GM23338 (cell line): ENCODE measurements at regions not wholly inside any gene's neighbourhood (a gene's known extent, or its start where the extent isn't known, plus 50 kb on each side); places are given as distances from the start of the nearest gene placed in this dataset.

Experiments
- ATAC-seq: fragments of 200-7000 bp; cut with Tn5 transposase; 3 replicates; pipeline ENCODE4 v1.9.1; 2020
- DNase-seq: peaks from one replicate; pipeline ENCODE4 v3.0.0-alpha.2; 2015; ENCODE audit warnings: low spot score
- H2AFZ ChIP-seq: fragments of 200-600 bp; sonication (generic); 2 replicates; pipeline ENCODE4 v1.8.0; 2016; ENCODE audit warnings: antibody characterized with exemption, mild to moderate bottlenecking, moderate library complexity
- H3F3A ChIP-seq: fragments of 200-600 bp; sonication (generic); replicated peaks from 2 replicates; pipeline ENCODE4 v1.8.0; 2017; ENCODE audit warnings: antibody characterized with exemption, mixed run types, low read depth
- H3K27ac ChIP-seq: fragments of 200-600 bp; sonication (generic); 2 replicates; pipeline ENCODE4 v1.6.1; 2016; ENCODE audit warnings: low read depth
- H3K27me3 ChIP-seq: fragments of 200-600 bp; sonication (generic); 2 replicates; pipeline ENCODE4 v1.8.0; 2016; ENCODE audit warnings: mild to moderate bottlenecking, mixed run types, moderate library complexity; ENCODE audit not compliant: insufficient read depth
- H3K36me3 ChIP-seq: fragments of 200-600 bp; sonication (generic); 2 replicates; pipeline ENCODE4 v1.8.0; 2016; ENCODE audit warnings: mild to moderate bottlenecking; ENCODE audit not compliant: insufficient read depth
- H3K4me1 ChIP-seq: fragments of 200-600 bp; sonication (generic); 2 replicates; pipeline ENCODE4 v1.8.0; 2016; ENCODE audit warnings: mild to moderate bottlenecking, moderate library complexity; ENCODE audit not compliant: insufficient read depth
- H3K4me2 ChIP-seq: fragments of 200-600 bp; sonication (generic); 2 replicates; pipeline ENCODE4 v1.7.1; 2017; ENCODE audit warnings: mixed run types
- H3K4me3 ChIP-seq: fragments of 200-600 bp; sonication (generic); 2 replicates; pipeline ENCODE4 v1.6.1; 2016; ENCODE audit warnings: mixed run types
- H3K79me2 ChIP-seq: fragments of 200-600 bp; sonication (generic); replicated peaks from 2 replicates; pipeline ENCODE4 v1.8.0; 2017; ENCODE audit warnings: mild to moderate bottlenecking; ENCODE audit not compliant: insufficient read depth
- H3K9me2 ChIP-seq: fragments of 200-600 bp; sonication (generic); 2 replicates; pipeline ENCODE4 v1.8.0; 2017; ENCODE audit not compliant: insufficient read depth
- H4K20me1 ChIP-seq: fragments of 200-600 bp; sonication (generic); replicated peaks from 2 replicates; pipeline ENCODE4 v1.8.0; 2017; ENCODE audit warnings: mild to moderate bottlenecking; ENCODE audit not compliant: insufficient read depth
- H3K27ac Mint-ChIP-seq: 2 replicates; pipeline ENCODE4 v1.8.0; 2020; ENCODE audit warnings: inconsistent platforms, mild to moderate bottlenecking, moderate library complexity, mixed read lengths
- H3K27me3 Mint-ChIP-seq: 3 replicates; pipeline ENCODE4 v1.8.0; 2022; ENCODE audit warnings: low read depth, mild to moderate bottlenecking, moderate library complexity, mixed read lengths, inconsistent platforms; ENCODE audit not compliant: insufficient read depth, poor library complexity
- H3K36me3 Mint-ChIP-seq: 3 replicates; pipeline ENCODE4 v1.8.0; 2021; ENCODE audit warnings: low read depth, mild to moderate bottlenecking, inconsistent platforms, moderate library complexity, mixed read lengths
- H3K4me1 Mint-ChIP-seq: 3 replicates; pipeline ENCODE4 v1.8.0; 2020; ENCODE audit warnings: mild to moderate bottlenecking, inconsistent platforms, mixed read lengths
- H3K4me3 Mint-ChIP-seq: 3 replicates; pipeline ENCODE4 v1.8.0; 2021; ENCODE audit warnings: moderate library complexity, mild to moderate bottlenecking, inconsistent platforms, mixed read lengths
- H3K9me3 Mint-ChIP-seq: 3 replicates; pipeline ENCODE4 v1.8.0; 2020; ENCODE audit warnings: moderate library complexity, mild to moderate bottlenecking, inconsistent platforms, mixed read lengths
- CTCF ChIP-seq, 2 experiments: fragments of 200-600 bp in 1 of 2; sonication (generic) in 1 of 2; conservative IDR thresholded peaks; 2 replicates each; pipeline versions ENCODE4 v1.5.1 to v1.6.1; 2016 to 2017; ENCODE audit warnings: antibody characterized with exemption in 2 of 2, low read depth in 2 of 2, mild to moderate bottlenecking in 2 of 2, moderate library complexity in 1 of 2
- EZH2phosphoT487 ChIP-seq: fragments of 200-600 bp; sonication (generic); IDR thresholded peaks from one replicate; pipeline ENCODE4 v1.8.1; 2018; ENCODE audit warnings: antibody characterized with exemption; ENCODE audit not compliant: unreplicated experiment
- NANOG ChIP-seq: IDR thresholded peaks from 2 replicates; pipeline ENCODE4 v1.6.1; 2016; ENCODE audit warnings: antibody characterized with exemption, borderline replicate concordance
- POLR2AphosphoS5 ChIP-seq: IDR thresholded peaks from 2 replicates; pipeline ENCODE4 v1.6.1; 2016; ENCODE audit warnings: antibody characterized with exemption, low read depth
- STAT1 ChIP-seq: IDR thresholded peaks from one replicate; pipeline ENCODE4 v1.6.1; 2016; ENCODE audit warnings: antibody characterized with exemption; ENCODE audit not compliant: unreplicated experiment
- ZNF462 ChIP-seq: fragments of 250-450 bp; sonication (Bioruptor Pico); IDR thresholded peaks from 2 replicates; pipeline ENCODE4 v1.5.0; 2020; ENCODE audit warnings: mild to moderate bottlenecking, moderate library complexity

- Histone ChIP-seq H3K4me3 (no peak overlapping the region), H3K27me3 (no peaks in the 10 kb centered on the region), H3K4me1 (no peaks in the 10 kb centered on the region), H3K79me2 (no peaks in the 10 kb centered on the region), H3F3A (no peaks in the 10 kb centered on the region), H3K4me2 (no peak overlapping the region), H3K27ac (no peak overlapping the region), H3K9me2 (peaks cover 9% of the 10 kb centered on the region; the same call in 1 of the 2 replicates), H4K20me1 (no peaks in the 10 kb centered on the region), H3K36me3 (no peaks in the 10 kb centered on the region), H2AFZ (no peak overlapping the region)
- Mint-ChIP-seq H3K9me3 (no peaks in the 10 kb centered on the region; the same call in 1 of the 3 replicates), H3K27ac (no peak overlapping the region), H3K4me3 (no peak overlapping the region), H3K4me1 (no peaks in the 10 kb centered on the region), H3K36me3 (no peaks in the 10 kb centered on the region), H3K27me3 (no peaks in the 10 kb centered on the region)
- DNase-seq (no peak), ATAC-seq (no peak)
- TF ChIP-seq STAT1 (no peak), NANOG (no peak), EZH2phosphoT487 (no peak), ZNF462 (CRISPR knock-in tag) (no peak), CTCF (conservative IDR thresholded peaks at IDR 0.05; ENCODE audit: low read depth in 2 of 2) (no peak), POLR2AphosphoS5 (no peak)
These were observed 325.4 kb downstream of the PID1 start for GRCh38 chr2:228945710-228946109.
